ENCODE measurements at regions not wholly inside any gene's neighbourhood (a gene's known extent, or its start where the extent isn't known, plus 50 kb on each side); places are given as distances from the start of the nearest gene placed in this dataset.

- TF ChIP-seq, protein P1, sequence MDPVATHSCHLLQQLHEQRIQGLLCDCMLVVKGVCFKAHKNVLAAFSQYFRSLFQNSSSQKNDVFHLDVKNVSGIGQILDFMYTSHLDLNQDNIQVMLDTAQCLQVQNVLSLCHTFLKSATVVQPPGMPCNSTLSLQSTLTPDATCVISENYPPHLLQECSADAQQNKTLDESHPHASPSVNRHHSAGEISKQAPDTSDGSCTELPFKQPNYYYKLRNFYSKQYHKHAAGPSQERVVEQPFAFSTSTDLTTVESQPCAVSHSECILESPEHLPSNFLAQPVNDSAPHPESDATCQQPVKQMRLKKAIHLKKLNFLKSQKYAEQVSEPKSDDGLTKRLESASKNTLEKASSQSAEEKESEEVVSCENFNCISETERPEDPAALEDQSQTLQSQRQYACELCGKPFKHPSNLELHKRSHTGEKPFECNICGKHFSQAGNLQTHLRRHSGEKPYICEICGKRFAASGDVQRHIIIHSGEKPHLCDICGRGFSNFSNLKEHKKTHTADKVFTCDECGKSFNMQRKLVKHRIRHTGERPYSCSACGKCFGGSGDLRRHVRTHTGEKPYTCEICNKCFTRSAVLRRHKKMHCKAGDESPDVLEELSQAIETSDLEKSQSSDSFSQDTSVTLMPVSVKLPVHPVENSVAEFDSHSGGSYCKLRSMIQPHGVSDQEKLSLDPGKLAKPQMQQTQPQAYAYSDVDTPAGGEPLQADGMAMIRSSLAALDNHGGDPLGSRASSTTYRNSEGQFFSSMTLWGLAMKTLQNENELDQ (tag by site-specific recombination; IDR thresholded peaks at IDR 0.05; ENCODE audit: low read depth), result no peak
- TF ChIP-seq ZNF600 (tag by site-specific recombination; IDR thresholded peaks at IDR 0.05) (no peak), ZNF571 (tag by site-specific recombination; IDR thresholded peaks at IDR 0.05) (no peak), GFI1B (tag by site-specific recombination; IDR thresholded peaks at IDR 0.05) (no peak), YY1 (tag by site-specific recombination; IDR thresholded peaks at IDR 0.05) (no peak), CTCF (tag by site-specific recombination; IDR thresholded peaks at IDR 0.05) (no peak), TCF7L2 (IDR thresholded peaks at IDR 0.05; ENCODE audit: borderline replicate concordance, low read depth, low read length) (no peak), ZNF335 (tag by site-specific recombination; conservative IDR thresholded peaks at IDR 0.05) (no peak), KLF8 (tag by site-specific recombination; IDR thresholded peaks at IDR 0.05) (no peak)
- TF ChIP-seq, protein P2, sequence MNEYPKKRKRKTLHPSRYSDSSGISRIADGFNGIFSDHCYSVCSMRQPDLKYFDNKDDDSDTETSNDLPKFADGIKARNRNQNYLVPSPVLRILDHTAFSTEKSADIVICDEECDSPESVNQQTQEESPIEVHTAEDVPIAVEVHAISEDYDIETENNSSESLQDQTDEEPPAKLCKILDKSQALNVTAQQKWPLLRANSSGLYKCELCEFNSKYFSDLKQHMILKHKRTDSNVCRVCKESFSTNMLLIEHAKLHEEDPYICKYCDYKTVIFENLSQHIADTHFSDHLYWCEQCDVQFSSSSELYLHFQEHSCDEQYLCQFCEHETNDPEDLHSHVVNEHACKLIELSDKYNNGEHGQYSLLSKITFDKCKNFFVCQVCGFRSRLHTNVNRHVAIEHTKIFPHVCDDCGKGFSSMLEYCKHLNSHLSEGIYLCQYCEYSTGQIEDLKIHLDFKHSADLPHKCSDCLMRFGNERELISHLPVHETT (tag by site-specific recombination; IDR thresholded peaks at IDR 0.05), result no peak
These were observed 186.3 kb upstream of the TLL1 start for GRCh38 chr4:165686756-165687155.
